Cardiac fibroblast (primary cell): ENCODE measurements at regions not wholly inside any gene's neighbourhood (a gene's known extent, or its start where the extent isn't known, plus 50 kb on each side); places are given as distances from the start of the nearest gene placed in this dataset.
A peak's percentile ranks its signal among the peaks of the same experiment; 100 is the strongest.

ENCODE experiments used
- DNase-seq, 2 donors: peaks; one replicate each; pipeline versions ENCODE4 v3.0.0 to v3.0.0-alpha.2; 2010; ENCODE audit warnings: low read depth in 2 of 2
- H3K4me3 ChIP-seq, 2 donors: replicated peaks in 1 of 2; 1 replicate in 1 of 2; 2 replicates in 1 of 2; pipeline ENCODE4 v1.5.1; 2011; ENCODE audit warnings: low read depth in 2 of 2, low read length in 2 of 2, mild to moderate bottlenecking in 2 of 2, moderate library complexity in 1 of 2
- CTCF ChIP-seq: IDR thresholded peaks from one replicate; pipeline ENCODE4 v1.5.1; 2011; ENCODE audit warnings: low read depth, mild to moderate bottlenecking, low read length, inconsistent platforms

- DNase-seq, result no peak
- H3K4me3 ChIP-seq, result no peak overlapping the region
- no peak for TF ChIP-seq CTCF
Observed at GRCh38 chr5:122258241-122258640, 53.8 kb upstream of the SNCAIP start.

DNA sequence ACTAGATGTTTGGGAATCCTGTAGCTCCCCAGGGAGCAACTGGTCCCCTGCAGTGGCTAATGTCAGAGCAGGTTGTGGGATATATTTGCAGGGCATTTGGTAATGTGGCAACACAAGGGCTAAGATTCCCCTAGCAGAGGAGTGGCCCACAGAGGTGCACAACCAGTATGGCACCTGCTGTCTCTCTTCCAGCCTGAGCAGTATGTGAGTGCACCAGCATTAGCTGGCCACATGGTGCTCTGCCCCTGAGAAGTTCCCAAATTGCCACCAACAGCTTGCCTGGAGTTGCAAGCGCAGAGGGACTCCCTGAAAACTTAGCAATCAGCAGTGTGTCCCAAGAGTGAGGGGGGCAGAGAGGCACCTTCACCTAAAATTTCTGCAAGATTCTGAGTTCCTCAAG is 53.2 kb upstream of the SNCAIP start:
- TF ChIP-seq CTCF, result no peak
- H3K4me3 ChIP-seq, result no peak overlapping the region
- no peak for DNase-seq

DNA sequence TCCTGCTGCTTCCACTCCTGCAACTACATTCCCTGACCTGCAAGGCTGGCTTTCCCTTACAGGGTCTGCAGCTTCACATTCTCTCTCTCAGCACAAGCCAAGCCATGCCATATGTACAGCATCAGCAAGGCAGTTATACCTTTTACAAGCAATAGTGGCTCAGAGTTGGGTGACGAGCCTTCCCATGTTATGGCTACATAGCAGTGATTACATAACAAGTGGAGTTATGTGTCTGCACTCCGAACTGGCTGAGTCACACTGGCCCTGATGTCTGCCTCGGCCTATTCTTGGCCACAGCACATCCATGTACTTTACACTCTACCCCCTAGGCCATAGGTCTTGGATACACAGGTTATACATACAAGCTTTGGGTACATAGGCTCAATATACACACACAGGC is 52.0 kb upstream of the SNCAIP start:
- peak; percentile 35 to 93 for DNase-seq
- TF ChIP-seq CTCF, result no peak

DNA sequence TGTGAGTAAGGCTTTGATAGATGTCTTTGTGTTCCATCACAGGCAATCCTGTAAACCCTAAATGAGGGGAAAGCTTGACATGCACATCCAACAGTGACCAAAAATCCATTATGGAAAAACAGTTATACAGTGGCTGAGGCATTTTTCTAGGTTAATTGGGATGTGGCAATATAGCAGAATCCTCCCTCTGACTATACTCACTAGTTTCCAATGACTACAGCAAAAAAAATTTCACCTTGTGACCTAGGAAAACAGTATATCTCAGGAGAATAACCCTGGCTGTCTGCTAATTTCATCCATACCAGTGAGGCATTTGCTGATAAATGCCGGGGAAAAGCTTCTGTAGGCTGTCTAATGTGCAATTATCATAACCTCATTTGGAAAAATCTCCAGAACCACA is 49.9 kb upstream of the SNCAIP start:
- no peak overlapping the region for H3K4me3 ChIP-seq
- no peak for TF ChIP-seq CTCF
- peak; percentile 37 to 82 for DNase-seq

More for the DNA sequence above, 52.0 kb upstream of the SNCAIP start:
- no peak overlapping the region for H3K4me3 ChIP-seq
